ACHN (cell line): ENCODE measurements at regions not wholly inside any gene's neighbourhood (a gene's known extent, or its start where the extent isn't known, plus 50 kb on each side); places are given as distances from the start of the nearest gene placed in this dataset.

Experiments used
- DNase-seq: peaks from one replicate; pipeline ENCODE4 v3.0.0-alpha.2; 2015
- in situ Hi-C: cut with HindIII; loops from 2 replicates; pipeline ENCODE4 v1.10.0; 2017; ENCODE audit warnings: low sequenced_read_pairs, low pct_ligation_motif_present, low pct_unique_long_range_greater_than_20kb

GRCh38 chr13:28551498-28551895 is 56.6 kb upstream of the FLT1 start:
- in situ Hi-C loops: no loop called here
- DNase-seq: no peak

- DNase-seq: no peak
- in situ Hi-C loops: no loop called here
Observed at GRCh38 chr13:28550721-28551497, 56.0 kb upstream of the FLT1 start.

- no peak for DNase-seq
- in situ Hi-C loops: no loop called here
Observed at GRCh38 chr13:28550091-28550490, 55.2 kb upstream of the FLT1 start.

- peak; percentile 10 for DNase-seq
- in situ Hi-C loops: no loop called here
Observed at GRCh38 chr13:28548872-28549271, 53.9 kb upstream of the FLT1 start.

GRCh38 chr13:28548468-28548867 is 53.5 kb upstream of the FLT1 start:
- DNase-seq: no peak
- in situ Hi-C loops: no loop called here

GRCh38 chr13:28545583-28546333 is 50.8 kb upstream of the FLT1 start:
- no peak for DNase-seq
- in situ Hi-C loops: no loop called here
